ENCODE measurements at regions not wholly inside any gene's neighbourhood (a gene's known extent, or its start where the extent isn't known, plus 50 kb on each side); places are given as distances from the start of the nearest gene placed in this dataset.

DNA sequence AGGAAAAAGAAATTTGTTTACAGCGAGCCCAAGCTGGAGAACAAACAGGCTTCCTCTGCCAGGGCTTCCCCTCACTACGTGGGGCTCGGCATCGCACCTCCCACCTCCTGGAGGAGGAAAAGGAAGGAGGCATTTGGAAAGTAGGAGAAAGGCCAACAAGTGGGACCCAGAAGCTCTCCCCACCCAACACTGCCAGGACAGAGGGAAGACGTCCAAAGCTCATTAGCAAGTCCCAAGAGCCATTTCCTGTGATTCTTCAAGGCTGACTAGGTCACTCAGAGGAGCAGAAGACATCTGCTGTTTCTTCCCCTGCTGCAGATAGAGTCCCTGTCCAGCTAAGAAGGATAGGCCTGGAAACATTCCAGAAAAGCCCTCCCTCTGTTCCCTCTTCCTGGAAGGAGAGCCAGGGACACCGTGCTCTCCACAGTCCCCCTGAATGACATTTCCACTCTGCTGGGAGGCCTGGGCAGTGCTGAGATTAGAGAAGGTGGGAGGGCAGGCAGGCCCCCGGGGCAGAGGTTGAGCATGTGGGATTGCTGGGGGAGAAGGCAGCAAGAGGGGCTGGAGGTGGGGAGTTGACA is 57.0 kb upstream of the NEURL1B start:
- TF ChIP-seq, protein P1, sequence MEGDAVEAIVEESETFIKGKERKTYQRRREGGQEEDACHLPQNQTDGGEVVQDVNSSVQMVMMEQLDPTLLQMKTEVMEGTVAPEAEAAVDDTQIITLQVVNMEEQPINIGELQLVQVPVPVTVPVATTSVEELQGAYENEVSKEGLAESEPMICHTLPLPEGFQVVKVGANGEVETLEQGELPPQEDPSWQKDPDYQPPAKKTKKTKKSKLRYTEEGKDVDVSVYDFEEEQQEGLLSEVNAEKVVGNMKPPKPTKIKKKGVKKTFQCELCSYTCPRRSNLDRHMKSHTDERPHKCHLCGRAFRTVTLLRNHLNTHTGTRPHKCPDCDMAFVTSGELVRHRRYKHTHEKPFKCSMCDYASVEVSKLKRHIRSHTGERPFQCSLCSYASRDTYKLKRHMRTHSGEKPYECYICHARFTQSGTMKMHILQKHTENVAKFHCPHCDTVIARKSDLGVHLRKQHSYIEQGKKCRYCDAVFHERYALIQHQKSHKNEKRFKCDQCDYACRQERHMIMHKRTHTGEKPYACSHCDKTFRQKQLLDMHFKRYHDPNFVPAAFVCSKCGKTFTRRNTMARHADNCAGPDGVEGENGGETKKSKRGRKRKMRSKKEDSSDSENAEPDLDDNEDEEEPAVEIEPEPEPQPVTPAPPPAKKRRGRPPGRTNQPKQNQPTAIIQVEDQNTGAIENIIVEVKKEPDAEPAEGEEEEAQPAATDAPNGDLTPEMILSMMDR (IDR thresholded peaks at IDR 0.05), result no peak
- peak; percentile 79 to 85 for TF ChIP-seq POLR2AphosphoS5 (IDR thresholded peaks at IDR 0.05)
